ENCODE measurements at regions not wholly inside any gene's neighbourhood (a gene's known extent, or its start where the extent isn't known, plus 50 kb on each side); places are given as distances from the start of the nearest gene placed in this dataset.

GRCh38 chr2:42856891-42857632 is 64.7 kb upstream of the HAAO start:
- peaks cover 0 to 2% of the 10 kb centered on the region in 2 experiments; a peak in 1 of 4 replicates for H3K27me3 ChIP-seq (replicated peaks in 1 of 2; ENCODE audit: control insufficient read depth in 2 of 2, insufficient read depth in 2 of 2, low read length in 1 of 2)
- H3K36me3 ChIP-seq (ENCODE audit: control insufficient read depth in 2 of 2, insufficient read depth in 2 of 2, low read length in 1 of 2): no peaks in the 10 kb centered on the region
- in situ Hi-C loops (cut with MboI): no loop called here
- DNase-seq (ENCODE audit: low read depth, low spot score) (no peak), ATAC-seq (no peak), FAIRE-seq (no peak)
- H3K4me1 ChIP-seq (ENCODE audit: control insufficient read depth, insufficient read depth, low read length): no peaks in the 10 kb centered on the region
- no peak overlapping the region for H2AFZ ChIP-seq (ENCODE audit: control insufficient read depth, low read depth, low read length)
- ChIA-PET POLR2A (no interaction called here), CTCF (interaction anchor here (1.3 to 4.0 kb wide), 4 partner anchors 9 to 154 kb away, joined by 3 to 51 read pairs (median 11); no protein-coding TSS in a partner anchor), SMC1A (ENCODE audit: uncharacterized antibody, unreplicated experiment) (interaction anchor here (3.0 kb wide), 1 partner anchor 372 kb away, joined by 18 read pairs; no protein-coding TSS in a partner anchor), RAD21 (ENCODE audit: unreplicated experiment) (interaction anchor here (0.6 to 1.2 kb wide), 2 partner anchors 627 to 1030 kb away, joined by 3 read pairs; no protein-coding TSS in a partner anchor)
- WGBS (ENCODE audit: insufficient coverage, insufficient replicate concordance, low lambda C conversion rate, missing lambda C conversion rate): 54% methylated on average over 23 of the region's 23 CpGs
- no TSS peak for BruUV-seq (replicated peaks)
- no peak overlapping the region for H3K9ac ChIP-seq (ENCODE audit: control insufficient read depth, insufficient read depth, low read length)
- no peak overlapping the region for H3K27ac ChIP-seq (ENCODE audit: control insufficient read depth, insufficient read depth)
- no peaks in the 10 kb centered on the region for H4K20me1 ChIP-seq (ENCODE audit: control insufficient read depth, insufficient read depth)
- H3K4me3 ChIP-seq: no peak overlapping the region
- H3K79me2 ChIP-seq (ENCODE audit: control insufficient read depth, insufficient read depth, low read length): no peaks in the 10 kb centered on the region
- no peak overlapping the region for H3K4me2 ChIP-seq (ENCODE audit: control insufficient read depth, insufficient read depth)
- no peaks in the 10 kb centered on the region for H3K9me3 ChIP-seq (replicated peaks; ENCODE audit: control insufficient read depth, insufficient read depth, low read length)
- TF ChIP-seq SPI1 (IDR thresholded peaks at IDR 0.05; ENCODE audit: borderline replicate concordance, insufficient read depth, low read depth, low read length): no peak
- TF ChIP-seq HDGF (IDR thresholded peaks at IDR 0.05): no peak
- TF ChIP-seq IRF4 (IDR thresholded peaks at IDR 0.05; ENCODE audit: low read depth, low read length): no peak
- no peak for TF ChIP-seq RUNX3 (IDR thresholded peaks at IDR 0.05; ENCODE audit: low read length)
- no peak for TF ChIP-seq ZNF207 (IDR thresholded peaks at IDR 0.05; ENCODE audit: borderline replicate concordance)
- no peak for TF ChIP-seq SUZ12 (IDR thresholded peaks at IDR 0.05; ENCODE audit: unreplicated experiment)
- no peak for TF ChIP-seq RBBP5 (conservative IDR thresholded peaks at IDR 0.05)
- TF ChIP-seq YY1 (IDR thresholded peaks at IDR 0.05; ENCODE audit: low read depth, low read length): no peak
- no peak for TF ChIP-seq MYC (IDR thresholded peaks at IDR 0.05; ENCODE audit: insufficient read depth, insufficient read length, insufficient replicate concordance, low read length, severe bottlenecking)
- no peak for TF ChIP-seq NRF1 (conservative IDR thresholded peaks at IDR 0.05; ENCODE audit: low read depth, low read length)
- no peak for TF ChIP-seq EED (IDR thresholded peaks at IDR 0.05; ENCODE audit: low read depth)
- TF ChIP-seq GABPA (IDR thresholded peaks at IDR 0.05; ENCODE audit: low read depth): no peak
- TF ChIP-seq CHD4 (IDR thresholded peaks at IDR 0.05): no peak
- TF ChIP-seq MYB (IDR thresholded peaks at IDR 0.05; ENCODE audit: borderline replicate concordance, low read depth, low read length): no peak
- TF ChIP-seq MEF2A (IDR thresholded peaks at IDR 0.05; ENCODE audit: insufficient read depth, low read depth, low read length): no peak
- TF ChIP-seq ZBTB40 (IDR thresholded peaks at IDR 0.05; ENCODE audit: borderline replicate concordance): no peak
- no peak for TF ChIP-seq STAT1 (conservative IDR thresholded peaks at IDR 0.05)
- no peak for TF ChIP-seq SIN3A (IDR thresholded peaks at IDR 0.05; ENCODE audit: low read depth, low read length)
- no peak for TF ChIP-seq MXI1 (IDR thresholded peaks at IDR 0.05; ENCODE audit: low read depth, low read length)
- intact Hi-C loops (cut with micrococcal nuclease; ENCODE audit: unreplicated experiment): loop anchor here (5.0 to 10.0 kb wide), 3 partner anchors 90 to 368 kb away; partner anchors contain the start of gene ZFP36L2
